ENCODE measurements at regions not wholly inside any gene's neighbourhood (a gene's known extent, or its start where the extent isn't known, plus 50 kb on each side); places are given as distances from the start of the nearest gene placed in this dataset.

DNA sequence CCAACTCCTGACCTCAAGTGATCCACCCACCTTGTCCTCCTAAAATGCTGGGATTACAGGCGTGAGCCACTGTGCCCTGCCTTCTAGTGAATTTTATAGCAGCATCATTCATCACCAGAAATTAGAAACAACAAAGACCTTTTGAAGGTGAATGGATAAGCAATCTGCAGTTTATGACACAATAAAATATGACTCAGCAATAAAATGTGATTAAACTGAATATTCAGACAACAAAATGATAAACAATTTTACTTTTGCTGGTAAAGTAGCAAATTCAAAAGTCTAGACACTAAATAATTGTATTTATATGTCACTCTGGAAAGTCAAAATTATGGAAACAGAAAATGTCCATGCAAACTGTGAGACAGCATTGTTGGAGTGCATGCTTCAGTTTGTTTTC, 656.6 kb downstream of the CBLN2 start:
- intact Hi-C loops (cut with DNase I) = no loop called here
- TF ChIP-seq, protein P1, sequence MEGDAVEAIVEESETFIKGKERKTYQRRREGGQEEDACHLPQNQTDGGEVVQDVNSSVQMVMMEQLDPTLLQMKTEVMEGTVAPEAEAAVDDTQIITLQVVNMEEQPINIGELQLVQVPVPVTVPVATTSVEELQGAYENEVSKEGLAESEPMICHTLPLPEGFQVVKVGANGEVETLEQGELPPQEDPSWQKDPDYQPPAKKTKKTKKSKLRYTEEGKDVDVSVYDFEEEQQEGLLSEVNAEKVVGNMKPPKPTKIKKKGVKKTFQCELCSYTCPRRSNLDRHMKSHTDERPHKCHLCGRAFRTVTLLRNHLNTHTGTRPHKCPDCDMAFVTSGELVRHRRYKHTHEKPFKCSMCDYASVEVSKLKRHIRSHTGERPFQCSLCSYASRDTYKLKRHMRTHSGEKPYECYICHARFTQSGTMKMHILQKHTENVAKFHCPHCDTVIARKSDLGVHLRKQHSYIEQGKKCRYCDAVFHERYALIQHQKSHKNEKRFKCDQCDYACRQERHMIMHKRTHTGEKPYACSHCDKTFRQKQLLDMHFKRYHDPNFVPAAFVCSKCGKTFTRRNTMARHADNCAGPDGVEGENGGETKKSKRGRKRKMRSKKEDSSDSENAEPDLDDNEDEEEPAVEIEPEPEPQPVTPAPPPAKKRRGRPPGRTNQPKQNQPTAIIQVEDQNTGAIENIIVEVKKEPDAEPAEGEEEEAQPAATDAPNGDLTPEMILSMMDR (IDR thresholded peaks at IDR 0.05) = no peak
- Histone ChIP-seq H3K27me3 (ENCODE audit: low read depth) (no peaks in the 10 kb centered on the region), H3K4me1 (no peaks in the 10 kb centered on the region), H3K27ac (no peak overlapping the region), H3K4me3 (no peak overlapping the region), H3K9me3 (no peaks in the 10 kb centered on the region), H3K36me3 (no peaks in the 10 kb centered on the region)
- DNase-seq = no peak
- ATAC-seq = no peak

DNA sequence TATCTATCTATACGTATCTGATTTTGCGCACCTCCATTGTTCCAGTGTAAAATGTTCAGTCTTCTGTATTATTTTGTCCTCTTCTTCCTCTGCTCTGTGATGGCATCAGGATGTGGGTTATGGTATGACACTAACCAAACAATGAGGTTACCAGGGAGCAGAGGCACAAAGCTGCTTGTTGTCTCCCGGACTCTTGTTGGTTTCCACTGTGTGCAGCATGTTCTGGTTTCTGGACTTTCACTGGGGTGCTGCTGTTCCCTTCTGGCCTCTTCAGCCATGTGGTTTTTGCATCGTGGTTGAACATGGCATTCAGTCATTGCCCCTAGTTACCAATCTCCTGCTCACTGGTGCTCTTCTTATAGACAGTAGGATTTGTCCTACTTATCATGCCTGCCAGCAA, 665.9 kb downstream of the CBLN2 start:
- no peak for DNase-seq
- H3K9me3 ChIP-seq = no peaks in the 10 kb centered on the region
- H3K27ac ChIP-seq = no peak overlapping the region
- H3K36me3 ChIP-seq = no peaks in the 10 kb centered on the region
- no peak for ATAC-seq
- TF ChIP-seq, protein P1 (IDR thresholded peaks at IDR 0.05) = no peak
- no peaks in the 10 kb centered on the region for H3K4me1 ChIP-seq
- H3K4me3 ChIP-seq = no peak overlapping the region
- H3K27me3 ChIP-seq (ENCODE audit: low read depth) = no peaks in the 10 kb centered on the region
- intact Hi-C loops (cut with DNase I) = no loop called here

DNA sequence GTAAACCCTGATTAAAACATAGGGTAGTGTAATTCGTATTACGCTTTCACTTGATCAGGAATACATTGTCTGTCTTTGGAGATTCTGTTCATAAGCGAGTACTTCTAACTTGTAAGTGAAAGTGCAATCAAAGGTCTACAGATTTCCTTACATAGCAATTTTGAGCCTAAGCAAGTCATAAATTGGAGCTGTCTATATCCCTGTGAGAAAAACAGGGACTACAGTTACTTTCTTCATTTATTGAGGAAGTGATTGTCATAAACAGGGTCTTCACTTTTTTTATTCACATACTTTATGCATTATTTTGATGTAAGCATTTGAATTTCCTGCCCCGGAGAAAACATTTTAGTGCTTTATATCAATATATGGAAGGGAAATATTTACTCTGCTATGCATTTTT, 670.4 kb downstream of the CBLN2 start:
- ATAC-seq (no peak), DNase-seq (no peak)
- Histone ChIP-seq H3K4me3 (no peak overlapping the region), H3K9me3 (no peaks in the 10 kb centered on the region), H3K36me3 (no peaks in the 10 kb centered on the region), H3K27ac (no peak overlapping the region), H3K4me1 (no peaks in the 10 kb centered on the region), H3K27me3 (ENCODE audit: low read depth) (no peaks in the 10 kb centered on the region)
- intact Hi-C loops (cut with DNase I) = no loop called here
- TF ChIP-seq, protein P1 (IDR thresholded peaks at IDR 0.05) = no peak

DNA sequence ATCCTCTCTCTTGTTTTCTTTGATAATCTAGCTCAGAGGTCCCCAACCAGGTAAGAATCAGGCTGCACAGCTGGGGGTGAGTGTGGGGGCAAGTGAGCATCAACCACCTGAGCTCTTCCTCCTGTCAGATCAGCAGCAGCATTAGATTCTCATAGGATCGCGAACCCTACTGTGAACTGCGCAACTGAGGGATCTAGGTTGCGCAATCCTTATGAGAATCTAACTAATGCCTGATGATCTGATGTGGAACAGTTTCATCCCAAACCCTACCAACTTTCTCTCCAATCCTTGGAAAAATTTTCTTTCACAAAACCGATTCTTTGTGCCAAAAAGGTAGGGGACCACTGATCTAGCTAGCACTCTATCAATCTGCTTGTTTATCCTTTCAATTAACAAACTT, 678.3 kb downstream of the CBLN2 start:
- Histone ChIP-seq H3K27ac (no peak overlapping the region), H3K4me3 (no peak overlapping the region), H3K27me3 (ENCODE audit: low read depth) (no peaks in the 10 kb centered on the region), H3K9me3 (no peaks in the 10 kb centered on the region), H3K4me1 (no peaks in the 10 kb centered on the region), H3K36me3 (no peaks in the 10 kb centered on the region)
- no peak for ATAC-seq
- intact Hi-C loops (cut with DNase I) = no loop called here
- DNase-seq = no peak
- TF ChIP-seq, protein P1 (IDR thresholded peaks at IDR 0.05) = no peak

DNA sequence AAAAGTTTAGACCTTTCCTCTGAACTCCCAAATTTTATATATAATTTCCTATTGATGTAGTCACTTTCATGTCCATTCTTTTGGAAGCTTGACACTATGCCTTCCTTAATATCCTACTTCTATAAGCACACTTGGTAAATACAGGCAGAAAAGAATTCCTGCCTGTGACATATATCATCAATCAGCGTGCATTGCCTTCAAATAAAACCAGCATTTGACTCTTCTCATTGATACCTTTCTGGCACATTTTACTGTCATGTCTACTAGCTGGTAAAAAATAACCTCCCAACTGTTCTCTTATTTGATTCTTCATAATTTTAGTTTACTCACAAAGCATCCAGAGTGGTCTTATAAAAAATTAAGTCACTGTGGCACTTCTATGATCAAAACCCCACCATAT, 693.5 kb downstream of the CBLN2 start:
- H3K27me3 ChIP-seq (ENCODE audit: low read depth) = no peaks in the 10 kb centered on the region
- DNase-seq (no peak), ATAC-seq (no peak)
- TF ChIP-seq, protein P1 (IDR thresholded peaks at IDR 0.05) = no peak
- H3K27ac ChIP-seq = no peak overlapping the region
- H3K36me3 ChIP-seq = no peaks in the 10 kb centered on the region
- H3K9me3 ChIP-seq = no peaks in the 10 kb centered on the region
- intact Hi-C loops (cut with DNase I) = no loop called here
- no peak overlapping the region for H3K4me3 ChIP-seq
- no peaks in the 10 kb centered on the region for H3K4me1 ChIP-seq

DNA sequence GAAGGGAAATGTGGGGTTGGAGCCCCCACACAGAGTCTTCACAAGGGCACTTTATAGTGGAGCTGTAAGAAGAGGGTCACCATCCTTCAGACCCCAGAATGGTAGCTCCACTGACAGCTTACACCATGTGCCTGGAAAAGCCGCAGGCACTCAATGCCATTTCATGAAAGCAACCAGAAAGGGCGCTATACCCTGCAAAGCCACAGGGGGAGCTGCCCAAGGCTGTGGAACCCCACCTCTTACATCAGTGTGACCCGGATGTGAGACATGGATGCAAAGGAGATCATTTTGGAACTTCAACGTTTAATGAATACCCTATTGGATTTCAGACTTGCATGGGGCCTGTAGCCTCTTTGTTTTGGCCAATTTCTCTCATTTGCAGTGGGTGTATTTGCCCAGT, 694.7 kb downstream of the CBLN2 start:
- Histone ChIP-seq H3K9me3 (no peaks in the 10 kb centered on the region), H3K36me3 (no peaks in the 10 kb centered on the region), H3K4me3 (no peak overlapping the region), H3K4me1 (no peaks in the 10 kb centered on the region), H3K27ac (no peak overlapping the region), H3K27me3 (ENCODE audit: low read depth) (no peaks in the 10 kb centered on the region)
- ATAC-seq (no peak), DNase-seq (no peak)
- intact Hi-C loops (cut with DNase I) = no loop called here
- TF ChIP-seq, protein P1 (IDR thresholded peaks at IDR 0.05) = no peak

Measured in lower lobe of right lung (tissue), 2 donors.